H1 (cell line): ENCODE measurements at regions not wholly inside any gene's neighbourhood (a gene's known extent, or its start where the extent isn't known, plus 50 kb on each side); places are given as distances from the start of the nearest gene placed in this dataset.

Source experiments
- CTCF ChIA-PET: fragments of 300-600 bp; sonication (Branson Sonifier 250); formaldehyde crosslinking; loops from one replicate; lab custom pipeline; 2021; ENCODE audit not compliant: partially characterized antibody; lab: Charles Lee
- POLR2A ChIA-PET: fragments of 300-600 bp; sonication (Branson Sonifier 250); formaldehyde crosslinking; loops from one replicate; lab custom pipeline; 2021; ENCODE audit warnings: inconsistent platforms; ENCODE audit not compliant: partially characterized antibody; lab: Charles Lee
- DNase-seq, 2 experiments: peaks; one replicate each; pipeline versions ENCODE4 v3.0.0 to v3.0.0-alpha.2; 2010 to 2022; ENCODE audit warnings: low spot score in 2 of 2, low read depth in 1 of 2, mixed read lengths in 1 of 2
- FAIRE-seq: peaks from 2 replicates; lab custom pipeline; 2011; peaks lifted over from hg19 to GRCh38; lab: Jason Lieb, UNC
- H2AFZ ChIP-seq: 2 replicates; pipeline ENCODE4 v1.8.1; 2012; ENCODE audit warnings: low read length, inconsistent platforms
- H2AK5ac ChIP-seq: 2 replicates; pipeline ENCODE4 v1.6.1; 2013; ENCODE audit warnings: low read depth, low read length
- H2BK120ac ChIP-seq: replicated peaks from 2 replicates; pipeline ENCODE3; 2013; ENCODE audit warnings: low read depth, low read length, inconsistent platforms
- H2BK12ac ChIP-seq: 2 replicates; pipeline ENCODE4 v1.6.1; 2013; ENCODE audit warnings: low read depth, low read length
- H2BK15ac ChIP-seq: 2 replicates; pipeline ENCODE4 v1.6.1; 2013; ENCODE audit warnings: low read length
- H2BK20ac ChIP-seq: 2 replicates; pipeline ENCODE4 v1.6.1; 2013; ENCODE audit warnings: low read length
- H2BK5ac ChIP-seq: 2 replicates; pipeline ENCODE4 v1.6.1; 2013; ENCODE audit warnings: low read depth, low read length
- H3K14ac ChIP-seq: 2 replicates; pipeline ENCODE4 v1.6.1; 2013; ENCODE audit warnings: inconsistent platforms; ENCODE audit not compliant: insufficient read length
- H3K18ac ChIP-seq: 2 replicates; pipeline ENCODE4 v1.6.1; 2013; ENCODE audit warnings: low read length; ENCODE audit errors: extremely low read depth
- H3K23ac ChIP-seq: 2 replicates; pipeline ENCODE4 v1.6.1; 2013; ENCODE audit warnings: inconsistent platforms; ENCODE audit not compliant: insufficient read length
- H3K23me2 ChIP-seq: 2 replicates; pipeline ENCODE4 v1.6.1; 2013; ENCODE audit warnings: low read depth, low read length
- H3K27ac ChIP-seq: 2 replicates; pipeline ENCODE4 v1.6.1; 2011; ENCODE audit warnings: low read depth, low read length, inconsistent platforms
- H3K27me3 ChIP-seq, 4 experiments: replicated peaks in 1 of 4; 1 replicate in 1 of 4; 2 replicates in 3 of 4; pipeline versions ENCODE4 v1.6.1 to v1.8.1; 2011 to 2013; ENCODE audit warnings: low read length in 3 of 4, mild to moderate bottlenecking in 3 of 4, inconsistent platforms in 2 of 4, mixed read lengths in 2 of 4, moderate library complexity in 1 of 4; ENCODE audit not compliant: control insufficient read depth in 3 of 4, insufficient read depth in 3 of 4; ENCODE audit errors: extremely low read depth in 1 of 4
- H3K36me3 ChIP-seq, 4 experiments: 2 replicates each; pipeline versions ENCODE4 v1.6.1 to v1.8.1; 2011 to 2013; ENCODE audit warnings: mild to moderate bottlenecking in 4 of 4, low read length in 3 of 4, moderate library complexity in 2 of 4, control low read depth in 1 of 4, inconsistent platforms in 1 of 4; ENCODE audit not compliant: insufficient read depth in 4 of 4, control insufficient read depth in 2 of 4
- H3K4ac ChIP-seq: replicated peaks from 2 replicates; pipeline ENCODE3; 2013; ENCODE audit warnings: low read length, low read depth, mixed read lengths, inconsistent platforms; ENCODE audit not compliant: insufficient read length
- H3K4me1 ChIP-seq, 4 experiments: replicated peaks in 1 of 4; 1 replicate in 1 of 4; 2 replicates in 3 of 4; pipeline versions ENCODE4 v1.6.1 to v1.8.1; 2011 to 2013; ENCODE audit warnings: low read length in 3 of 4, inconsistent platforms in 2 of 4, mixed read lengths in 1 of 4; ENCODE audit not compliant: insufficient read depth in 4 of 4, control insufficient read depth in 3 of 4
- H3K4me2 ChIP-seq, 2 experiments: 2 replicates each; pipeline versions ENCODE4 v1.6.1 to v1.8.1; 2011 to 2013; ENCODE audit warnings: low read depth in 2 of 2, low read length in 2 of 2, control low read depth in 1 of 2, inconsistent platforms in 1 of 2, mild to moderate bottlenecking in 1 of 2; ENCODE audit not compliant: insufficient read depth in 1 of 2
- H3K4me3 ChIP-seq, 4 experiments: fragments of 200-600, 300-600 bp in 1 of 4; sonication (generic), shearing (Covaris generic), sonication (Bioruptor Twin) in 1 of 4; 2 replicates each; pipeline versions ENCODE4 v1.5.1 to v1.8.1; 2011 to 2016; ENCODE audit warnings: low read length in 4 of 4, low read depth in 3 of 4, control low read depth in 2 of 4, inconsistent platforms in 2 of 4, mild to moderate bottlenecking in 2 of 4, mixed read lengths in 1 of 4, moderate library complexity in 1 of 4; ENCODE audit not compliant: insufficient read depth in 2 of 4; ENCODE audit errors: extremely low read depth in 1 of 4
- H3K56ac ChIP-seq: replicated peaks from 2 replicates; pipeline ENCODE3; 2013; ENCODE audit warnings: low read depth, mild to moderate bottlenecking, mixed read lengths, low read length, inconsistent platforms; ENCODE audit not compliant: insufficient read length
- H3K79me1 ChIP-seq: 2 replicates; pipeline ENCODE4 v1.6.1; 2013; ENCODE audit warnings: low read depth, low read length, control low read depth
- H3K79me2 ChIP-seq, 2 experiments: 2 replicates each; pipeline versions ENCODE4 v1.6.1 to v1.8.1; 2012 to 2013; ENCODE audit warnings: low read length in 2 of 2, mild to moderate bottlenecking in 2 of 2, inconsistent platforms in 1 of 2; ENCODE audit not compliant: insufficient read depth in 2 of 2, control insufficient read depth in 1 of 2
- H3K9ac ChIP-seq, 4 experiments: replicated peaks in 1 of 4; 1 replicate in 1 of 4; 2 replicates in 3 of 4; pipeline versions ENCODE4 v1.6.1 to v1.8.1; 2011 to 2013; ENCODE audit warnings: low read depth in 3 of 4, low read length in 3 of 4, control low read depth in 2 of 4, mild to moderate bottlenecking in 2 of 4, moderate library complexity in 2 of 4, inconsistent platforms in 1 of 4; ENCODE audit errors: extremely low read depth in 1 of 4
- H3K9me3 ChIP-seq, 2 experiments: 2 replicates each; pipeline versions ENCODE4 v1.6.1 to v1.8.1; 2012 to 2013; ENCODE audit warnings: mild to moderate bottlenecking in 2 of 2, moderate library complexity in 2 of 2, control low read depth in 1 of 2, inconsistent platforms in 1 of 2, low read depth in 1 of 2, low read length in 1 of 2, mixed read lengths in 1 of 2; ENCODE audit not compliant: insufficient read depth in 2 of 2
- H4K20me1 ChIP-seq, 2 experiments: replicated peaks in 1 of 2; 2 replicates each; pipeline versions ENCODE3 to v1.8.1; 2011 to 2013; ENCODE audit warnings: inconsistent platforms in 2 of 2, low read length in 2 of 2, mild to moderate bottlenecking in 1 of 2; ENCODE audit not compliant: insufficient read depth in 2 of 2, control insufficient read depth in 1 of 2
- H4K5ac ChIP-seq: 2 replicates; pipeline ENCODE4 v1.6.1; 2013; ENCODE audit warnings: low read length, low read depth, mixed read lengths, inconsistent platforms; ENCODE audit not compliant: insufficient read length
- H4K8ac ChIP-seq: 2 replicates; pipeline ENCODE4 v1.8.0; 2013; ENCODE audit warnings: mild to moderate bottlenecking, moderate library complexity, low read length, inconsistent platforms; ENCODE audit not compliant: insufficient read depth; ENCODE audit errors: extremely low read depth
- H4K91ac ChIP-seq: replicated peaks from 2 replicates; pipeline ENCODE3; 2013; ENCODE audit warnings: low read length, mixed read lengths, inconsistent platforms; ENCODE audit not compliant: insufficient read length
- ATF3 ChIP-seq: IDR thresholded peaks from 2 replicates; pipeline ENCODE4 v1.6.1; 2011; ENCODE audit warnings: low read depth, mild to moderate bottlenecking, low read length; ENCODE audit not compliant: insufficient read depth
- BRCA1 ChIP-seq: IDR thresholded peaks from 2 replicates; pipeline ENCODE4 v1.6.1; 2012; ENCODE audit warnings: low read depth, low read length, improper control_type of control experiment
- CEBPB ChIP-seq: IDR thresholded peaks from 2 replicates; pipeline ENCODE4 v1.6.1; 2012; ENCODE audit warnings: low read depth, low read length
- CREB1 ChIP-seq: IDR thresholded peaks from 2 replicates; pipeline ENCODE4 v1.6.1; 2012; ENCODE audit warnings: inconsistent platforms
- CTBP2 ChIP-seq: IDR thresholded peaks from 2 replicates; pipeline ENCODE4 v1.7.0; 2011; ENCODE audit warnings: borderline replicate concordance, mild to moderate bottlenecking, moderate library complexity, mixed read lengths, low read length; ENCODE audit not compliant: insufficient read depth, insufficient read length
- EP300 ChIP-seq, 2 experiments: IDR thresholded peaks; 1 replicate in 1 of 2; 2 replicates in 1 of 2; pipeline ENCODE4 v1.6.1; 2011 to 2012; ENCODE audit warnings: low read depth in 2 of 2, low read length in 2 of 2, mild to moderate bottlenecking in 2 of 2, borderline replicate concordance in 1 of 2, inconsistent platforms in 1 of 2, moderate library complexity in 1 of 2
- GABPA ChIP-seq: IDR thresholded peaks from 2 replicates; pipeline ENCODE4 v1.6.1; 2011; ENCODE audit warnings: mild to moderate bottlenecking, low read length, moderate library complexity, borderline replicate concordance; ENCODE audit not compliant: insufficient read depth
- GTF2F1 ChIP-seq: IDR thresholded peaks from 2 replicates; pipeline ENCODE4 v1.6.1; 2012; ENCODE audit warnings: low read depth, low read length, improper control_type of control experiment, borderline replicate concordance
- HDAC2 ChIP-seq, 2 experiments: fragments of 300-600 bp in 1 of 2; sonication (generic) in 1 of 2; IDR thresholded peaks; 2 replicates each; pipeline ENCODE4 v1.6.1; 2011 to 2012; ENCODE audit warnings: low read depth in 2 of 2, low read length in 2 of 2, mild to moderate bottlenecking in 2 of 2, moderate library complexity in 2 of 2, borderline replicate concordance in 1 of 2, inconsistent platforms in 1 of 2
- POLR2A ChIP-seq, 2 experiments: IDR thresholded peaks; 1 replicate in 1 of 2; 2 replicates in 1 of 2; pipeline ENCODE4 v1.6.1; 2011; ENCODE audit warnings: low read depth in 2 of 2, low read length in 2 of 2, mild to moderate bottlenecking in 2 of 2; ENCODE audit errors: control extremely low read depth in 1 of 2
- POLR2AphosphoS5 ChIP-seq: IDR thresholded peaks from 2 replicates; pipeline ENCODE4 v1.6.1; 2011; ENCODE audit warnings: low read depth, low read length
- POU5F1 ChIP-seq: IDR thresholded peaks from 2 replicates; pipeline ENCODE4 v1.6.1; 2011; ENCODE audit warnings: low read depth, mild to moderate bottlenecking, low read length, moderate library complexity
- SIRT6 ChIP-seq: IDR thresholded peaks from one replicate; pipeline ENCODE4 v1.7.1; 2012; ENCODE audit warnings: low read length, inconsistent platforms
- SRF ChIP-seq: IDR thresholded peaks from 2 replicates; pipeline ENCODE4 v1.6.1; 2011; ENCODE audit warnings: mild to moderate bottlenecking, low read depth, low read length, moderate library complexity
- TCF12 ChIP-seq: IDR thresholded peaks from 2 replicates; pipeline ENCODE4 v1.6.1; 2011; ENCODE audit warnings: low read depth, mild to moderate bottlenecking, low read length
- ZNF274 ChIP-seq: IDR thresholded peaks from 2 replicates; pipeline ENCODE4 v1.7.0; 2012; ENCODE audit warnings: low read length, borderline replicate concordance; ENCODE audit errors: extremely low read depth
- WGBS, 2 experiments: shearing (Covaris generic) in 1 of 2; methylation state at CpG; one replicate each; pipeline versions ENCODE4 v1.1.6 to v1.1.7; 2013 to 2015; ENCODE audit warnings: low lambda C conversion rate in 2 of 2, mixed read lengths in 2 of 2, inconsistent platforms in 1 of 2, low coverage in 1 of 2, missing lambda C conversion rate in 1 of 2; ENCODE audit not compliant: insufficient replicate concordance in 2 of 2, insufficient coverage in 1 of 2, insufficient read length in 1 of 2; ENCODE audit errors: extremely low coverage in 1 of 2, missing lambda C conversion rate in 1 of 2; 5-methylcytosine and 5-hydroxymethylcytosine counted together

DNA sequence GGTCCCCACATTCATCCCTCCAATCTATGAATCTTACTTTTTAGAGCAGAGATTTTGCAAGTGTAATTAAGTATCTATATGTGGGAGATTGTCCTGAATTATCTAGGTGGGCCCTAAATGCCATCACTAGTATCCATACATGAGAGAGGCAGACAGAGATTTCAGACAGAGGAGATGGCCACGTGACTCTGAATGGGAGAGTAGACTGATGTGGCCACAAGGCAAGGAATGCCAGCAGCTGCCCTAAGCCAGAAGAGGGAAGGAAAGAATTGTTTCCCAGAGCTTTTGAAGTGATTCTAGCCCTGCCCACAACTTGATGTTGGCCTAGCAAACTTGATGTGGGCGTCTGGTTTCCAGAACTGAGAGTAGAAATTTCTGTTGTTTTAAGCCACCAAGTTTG lies 90.1 kb upstream of the PCAT7 start:
- H2BK120ac ChIP-seq = no peak overlapping the region
- H2AFZ ChIP-seq = no peak overlapping the region
- H3K36me3 ChIP-seq = peaks cover under 1 to 23% (median 13%) of the 10 kb centered on the region in 4 experiments; a peak in 5 of 8 replicates
- H4K8ac ChIP-seq = no peak overlapping the region
- no peak overlapping the region for H3K4me3 ChIP-seq
- no peaks in the 10 kb centered on the region for H3K23me2 ChIP-seq
- no peak overlapping the region for H3K9ac ChIP-seq
- H3K4me2 ChIP-seq = no peak overlapping the region
- H3K27ac ChIP-seq = no peak overlapping the region
- H3K79me1 ChIP-seq = no peaks in the 10 kb centered on the region
- peaks cover 0 to 6% of the 10 kb centered on the region in 2 experiments; a peak in 2 of 4 replicates for H3K9me3 ChIP-seq
- POLR2A ChIA-PET = no interaction called here
- DNase-seq (no peak), FAIRE-seq (no peak)
- H3K18ac ChIP-seq = no peak overlapping the region
- no peak overlapping the region for H3K14ac ChIP-seq
- H4K91ac ChIP-seq = no peak overlapping the region
- H2BK20ac ChIP-seq = no peak overlapping the region
- no peak overlapping the region for H2AK5ac ChIP-seq
- H4K20me1 ChIP-seq = no peaks in the 10 kb centered on the region
- 83% methylated on average over 2 of the region's 2 CpGs; no CpG with 5 or more reads in 1 of the 2 experiments for WGBS, 2 experiments
- CTCF ChIA-PET = no interaction called here
- no peaks in the 10 kb centered on the region for H3K27me3 ChIP-seq
- no peak overlapping the region for H3K23ac ChIP-seq
- no peaks in the 10 kb centered on the region for H3K4me1 ChIP-seq
- H2BK15ac ChIP-seq = no peak overlapping the region
- H3K56ac ChIP-seq = no peak overlapping the region
- no peak overlapping the region for H2BK5ac ChIP-seq
- no peak overlapping the region for H4K5ac ChIP-seq
- H3K79me2 ChIP-seq = no peaks in the 10 kb centered on the region
- no peak overlapping the region for H3K4ac ChIP-seq
- no peak overlapping the region for H2BK12ac ChIP-seq
- TF ChIP-seq POLR2A (IDR thresholded peaks at IDR 0.05; ENCODE audit: control extremely low read depth in 1 of 2, low read depth in 2 of 2, low read length in 2 of 2) = no peak
- TF ChIP-seq GABPA = no peak
- TF ChIP-seq POU5F1 = no peak
- no peak for TF ChIP-seq ATF3
- no peak for TF ChIP-seq POLR2AphosphoS5
- TF ChIP-seq BRCA1 = no peak
- no peak for TF ChIP-seq ZNF274
- TF ChIP-seq SRF = no peak
- TF ChIP-seq HDAC2 (IDR thresholded peaks at IDR 0.05; ENCODE audit: borderline replicate concordance in 1 of 2, low read depth in 2 of 2, low read length in 2 of 2) = no peak
- no peak for TF ChIP-seq GTF2F1
- no peak for TF ChIP-seq EP300 (IDR thresholded peaks at IDR 0.05; ENCODE audit: borderline replicate concordance in 1 of 2, low read depth in 2 of 2, low read length in 2 of 2)
- no peak for TF ChIP-seq CEBPB
- TF ChIP-seq TCF12 = no peak
- TF ChIP-seq SIRT6 = no peak
- TF ChIP-seq CREB1 = no peak
- no peak for TF ChIP-seq CTBP2
